SH-SY5Y (cell line): ENCODE measurements at regions not wholly inside any gene's neighbourhood (a gene's known extent, or its start where the extent isn't known, plus 50 kb on each side); places are given as distances from the start of the nearest gene placed in this dataset.

Experiments used
- GATA2 ChIP-seq: IDR thresholded peaks from 2 replicates; pipeline ENCODE4 v1.6.1; 2011; ENCODE audit warnings: mild to moderate bottlenecking, low read depth, low read length
- GATA3 ChIP-seq: IDR thresholded peaks from 2 replicates; pipeline ENCODE4 v1.6.1; 2011; ENCODE audit warnings: low read depth, mild to moderate bottlenecking, low read length, moderate library complexity

DNA sequence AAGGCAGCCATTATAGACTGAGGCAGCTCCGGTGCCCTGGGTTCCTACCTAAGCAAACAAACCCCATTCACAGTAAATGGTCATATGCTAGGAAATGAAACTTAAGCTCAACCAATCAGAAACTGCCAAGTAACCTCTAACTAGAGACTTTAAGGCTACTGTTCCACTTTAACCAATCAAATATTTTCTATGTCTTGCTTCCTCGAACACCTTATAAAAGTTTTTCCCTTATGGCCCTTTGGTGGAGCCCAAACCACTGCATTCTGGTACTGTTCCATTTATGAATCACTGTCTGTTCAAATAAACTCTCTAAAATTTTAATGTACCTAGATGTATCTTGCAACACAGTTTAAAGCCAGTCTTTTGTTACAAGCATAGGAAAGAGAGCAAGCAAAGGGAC, 361.1 kb downstream of the HGF start:
- TF ChIP-seq GATA3 (no peak), GATA2 (no peak)
